ENCODE measurements at regions not wholly inside any gene's neighbourhood (a gene's known extent, or its start where the extent isn't known, plus 50 kb on each side); places are given as distances from the start of the nearest gene placed in this dataset.

GRCh38 chr1:222066539-222066938 lies 324.6 kb upstream of the DUSP10 start:
- Histone ChIP-seq H3K23me2 (ENCODE audit: low read depth, low read length) (no peaks in the 10 kb centered on the region), H3K4ac (replicated peaks; ENCODE audit: insufficient read length, low read depth, low read length) (peak overlapping the region; percentile 13), H2BK5ac (ENCODE audit: low read depth, low read length) (no peak overlapping the region), H3K18ac (ENCODE audit: extremely low read depth, low read length) (no peak overlapping the region), H2AK5ac (ENCODE audit: low read depth, low read length) (0 out of 2 replicates have a peak overlapping the region, but pooled peaks have one; percentile 75), H4K8ac (ENCODE audit: extremely low read depth, insufficient read depth, low read length) (no peak overlapping the region; the same call in 1 of the 2 replicates), H3K36me3 (ENCODE audit: control insufficient read depth in 2 of 4, insufficient read depth in 4 of 4, low read length in 3 of 4) (peaks cover 0 to 5% (median 0%) of the 10 kb centered on the region in 4 experiments; a peak in 2 of 8 replicates), H3K14ac (ENCODE audit: insufficient read length) (no peak overlapping the region), H3K27me3 (replicated peaks in 1 of 4; ENCODE audit: control insufficient read depth in 3 of 4, extremely low read depth in 1 of 4, insufficient read depth in 3 of 4, low read length in 3 of 4) (no peaks in the 10 kb centered on the region; a peak in 1 of 7 replicates), H3K79me2 (ENCODE audit: control insufficient read depth in 1 of 2, insufficient read depth in 2 of 2, low read length in 2 of 2) (no peaks in the 10 kb centered on the region), H2BK20ac (ENCODE audit: low read length) (no peak overlapping the region), H3K27ac (ENCODE audit: low read depth, low read length) (no peak overlapping the region), H3K23ac (ENCODE audit: insufficient read length) (no peak overlapping the region), H4K91ac (replicated peaks; ENCODE audit: insufficient read length, low read length) (no peak overlapping the region), H4K5ac (ENCODE audit: insufficient read length, low read depth, low read length) (no peak overlapping the region), H2BK120ac (replicated peaks; ENCODE audit: low read depth, low read length) (no peak overlapping the region), H2AFZ (ENCODE audit: low read length) (no peak overlapping the region), H2BK12ac (ENCODE audit: low read depth, low read length) (no peak overlapping the region), H3K9me3 (ENCODE audit: insufficient read depth in 2 of 2, low read depth in 1 of 2, low read length in 1 of 2) (peaks cover 13 to 14% of the 10 kb centered on the region in 2 experiments; a peak in 3 of 4 replicates), H3K79me1 (ENCODE audit: low read depth, low read length) (no peaks in the 10 kb centered on the region), H4K20me1 (replicated peaks in 1 of 2; ENCODE audit: control insufficient read depth in 1 of 2, insufficient read depth in 2 of 2, low read length in 2 of 2) (no peaks in the 10 kb centered on the region), H3K4me3 (ENCODE audit: extremely low read depth in 1 of 4, insufficient read depth in 2 of 4, low read depth in 3 of 4, low read length in 4 of 4) (no peak overlapping the region), H3K9ac (replicated peaks in 1 of 4; ENCODE audit: extremely low read depth in 1 of 4, low read depth in 3 of 4, low read length in 3 of 4) (no peak overlapping the region), H3K4me1 (replicated peaks in 1 of 4; ENCODE audit: control insufficient read depth in 3 of 4, insufficient read depth in 4 of 4, low read length in 3 of 4) (peaks cover 2 to 3% (median 3%) of the 10 kb centered on the region in 4 experiments; a peak in 6 of 7 replicates), H2BK15ac (ENCODE audit: low read length) (no peak overlapping the region; the same call in 1 of the 2 replicates), H3K56ac (replicated peaks; ENCODE audit: insufficient read length, low read depth, low read length) (no peak overlapping the region), H3K4me2 (ENCODE audit: insufficient read depth in 1 of 2, low read depth in 2 of 2, low read length in 2 of 2) (no peak overlapping the region)
- FAIRE-seq: no peak
- DNase-seq (ENCODE audit: low read depth in 1 of 2, low spot score in 2 of 2): no peak
- 83% methylated on average over 1 of the region's 1 CpG; no CpG with 5 or more reads in 1 of the 2 experiments for WGBS, 2 experiments (ENCODE audit: extremely low coverage in 1 of 2, insufficient coverage in 1 of 2, insufficient read length in 1 of 2, insufficient replicate concordance in 2 of 2, low coverage in 1 of 2, low lambda C conversion rate in 2 of 2, missing lambda C conversion rate in 1 of 2)
- ChIA-PET CTCF (ENCODE audit: partially characterized antibody) (no interaction called here), POLR2A (ENCODE audit: partially characterized antibody) (no interaction called here)
- TF ChIP-seq CREB1 (IDR thresholded peaks at IDR 0.05) (no peak), SP2 (IDR thresholded peaks at IDR 0.05; ENCODE audit: low read length) (no peak), RNF2 (IDR thresholded peaks at IDR 0.05; ENCODE audit: borderline replicate concordance, low read depth, low read length, missing control alignments, poor library complexity, severe bottlenecking) (no peak), CHD2 (IDR thresholded peaks at IDR 0.05; ENCODE audit: low read length) (no peak), NRF1 (IDR thresholded peaks at IDR 0.05; ENCODE audit: low read depth, low read length) (no peak), HDAC2 (IDR thresholded peaks at IDR 0.05; ENCODE audit: borderline replicate concordance in 1 of 2, low read depth in 2 of 2, low read length in 2 of 2) (no peak), MAFK (IDR thresholded peaks at IDR 0.05; ENCODE audit: low read depth, low read length) (no peak), TCF12 (IDR thresholded peaks at IDR 0.05; ENCODE audit: low read depth, low read length) (no peak), MAX (IDR thresholded peaks at IDR 0.05) (no peak), EGR1 (IDR thresholded peaks at IDR 0.05; ENCODE audit: borderline replicate concordance, low read depth, low read length) (no peak)

Data from H1 (cell line).